ENCODE measurements at regions not wholly inside any gene's neighbourhood (a gene's known extent, or its start where the extent isn't known, plus 50 kb on each side); places are given as distances from the start of the nearest gene placed in this dataset.

- Histone ChIP-seq H3K9me3 (ENCODE audit: control insufficient read depth in 2 of 2, insufficient read depth in 1 of 2, low read depth in 1 of 2, low read length in 1 of 2) (peaks cover 0 to 22% of the 10 kb centered on the region in 2 donors), H3K4me3 (ENCODE audit: low read depth in 1 of 3, low read length in 3 of 3) (peak overlapping the region in 2 of 3 donors; percentile 36 to 42), H3K36me3 (ENCODE audit: control insufficient read depth in 3 of 3, insufficient read depth in 2 of 3, low read depth in 1 of 3, low read length in 3 of 3) (peaks cover 0 to 5% (median 0%) of the 10 kb centered on the region in 3 donors), H3K4me1 (ENCODE audit: control insufficient read depth in 3 of 3, insufficient read depth in 2 of 3, low read depth in 1 of 3, low read length in 2 of 3) (peaks cover 0 to 13% (median 0%) of the 10 kb centered on the region in 3 donors), H3K27ac (ENCODE audit: low read depth in 1 of 3, low read length in 2 of 3) (peak overlapping the region in 2 of 3 donors; percentile 45 to 84), H3K27me3 (ENCODE audit: control insufficient read depth in 3 of 3, insufficient read depth in 3 of 3, low read length in 3 of 3) (no peaks in the 10 kb centered on the region)
- DNase-seq (peak; percentile 79 to 92), FAIRE-seq (no peak)
- 26 to 57% (median 40%) methylated on average over 29 of the region's 29 CpGs for WGBS, 3 donors
Measured at GRCh38 chr7:156515911-156516790, 124.4 kb upstream of the RNF32 start.

- Histone ChIP-seq H3K9me3 (ENCODE audit: control insufficient read depth in 2 of 2, insufficient read depth in 1 of 2, low read depth in 1 of 2, low read length in 1 of 2) (peaks cover 0 to 29% of the 10 kb centered on the region in 2 donors), H3K27me3 (ENCODE audit: control insufficient read depth in 3 of 3, insufficient read depth in 3 of 3, low read length in 3 of 3) (no peaks in the 10 kb centered on the region), H3K4me3 (ENCODE audit: low read depth in 1 of 3, low read length in 3 of 3) (no peak overlapping the region), H3K4me1 (ENCODE audit: control insufficient read depth in 3 of 3, insufficient read depth in 2 of 3, low read depth in 1 of 3, low read length in 2 of 3) (peaks cover 0 to 13% (median 0%) of the 10 kb centered on the region in 3 donors), H3K27ac (ENCODE audit: low read depth in 1 of 3, low read length in 2 of 3) (peak overlapping the region in 1 of 3 donors; percentile 4), H3K36me3 (ENCODE audit: control insufficient read depth in 3 of 3, insufficient read depth in 2 of 3, low read depth in 1 of 3, low read length in 3 of 3) (peaks cover 0 to 5% (median 0%) of the 10 kb centered on the region in 3 donors)
- no peak for FAIRE-seq
- DNase-seq: peak in 1 of 2 donors; percentile 20
- WGBS, 3 donors: 78 to 83% (median 80%) methylated on average over 7 of the region's 7 CpGs
Measured at GRCh38 chr7:156514851-156515250, 125.7 kb upstream of the RNF32 start.

DNA sequence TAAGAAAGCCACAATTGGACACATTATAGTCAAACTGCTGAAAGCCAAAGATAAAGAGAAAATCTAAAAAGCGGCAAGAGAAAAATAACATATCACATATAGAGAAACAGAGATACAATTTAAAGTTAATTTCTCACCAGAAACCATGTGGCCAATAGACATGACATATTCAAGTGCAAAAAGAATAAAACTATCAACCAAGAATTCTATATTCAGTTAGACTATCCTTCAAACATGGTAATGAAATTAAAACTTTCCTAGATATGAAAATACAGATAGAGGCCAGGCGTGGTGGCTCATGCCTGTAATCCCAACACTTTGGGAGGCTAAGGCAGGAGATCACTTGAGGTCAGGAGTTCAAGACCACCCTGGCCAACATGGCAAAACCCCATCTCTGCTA lies 129.1 kb upstream of the RNF32 start:
- FAIRE-seq (no peak), DNase-seq (no peak)
- H3K27me3 ChIP-seq (ENCODE audit: control insufficient read depth in 3 of 3, insufficient read depth in 3 of 3, low read length in 3 of 3): no peaks in the 10 kb centered on the region
- H3K36me3 ChIP-seq (ENCODE audit: control insufficient read depth in 3 of 3, insufficient read depth in 2 of 3, low read depth in 1 of 3, low read length in 3 of 3): no peaks in the 10 kb centered on the region
- peaks cover 0 to 26% of the 10 kb centered on the region in 2 donors for H3K9me3 ChIP-seq (ENCODE audit: control insufficient read depth in 2 of 2, insufficient read depth in 1 of 2, low read depth in 1 of 2, low read length in 1 of 2)
- 87 to 92% (median 88%) methylated on average over 2 of the region's 2 CpGs for WGBS, 3 donors
- H3K4me1 ChIP-seq (ENCODE audit: control insufficient read depth in 3 of 3, insufficient read depth in 2 of 3, low read depth in 1 of 3, low read length in 2 of 3): peaks cover 0 to 8% (median 0%) of the 10 kb centered on the region in 3 donors
- no peak overlapping the region for H3K27ac ChIP-seq (ENCODE audit: low read depth in 1 of 3, low read length in 2 of 3)
- no peak overlapping the region for H3K4me3 ChIP-seq (ENCODE audit: low read depth in 1 of 3, low read length in 3 of 3)

DNA sequence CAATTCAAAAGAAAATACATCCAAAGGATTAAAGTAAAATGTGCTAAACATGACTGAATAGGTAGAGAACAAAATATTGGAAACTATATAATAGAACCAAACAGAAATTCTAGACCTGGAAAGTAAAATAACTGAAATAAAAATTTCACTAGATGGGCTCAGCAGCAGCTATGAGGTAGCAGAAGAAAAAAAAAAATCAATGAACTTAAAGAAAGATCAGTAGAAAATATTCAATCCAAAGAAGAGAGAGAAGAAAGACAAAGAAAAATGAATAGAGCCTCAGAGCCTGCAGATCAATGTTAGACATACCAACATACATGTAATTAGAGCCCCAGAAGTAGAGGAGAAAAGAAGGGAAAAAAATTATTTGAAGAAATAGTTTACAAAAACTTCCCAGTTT lies 129.6 kb upstream of the RNF32 start:
- Histone ChIP-seq H3K27me3 (ENCODE audit: control insufficient read depth in 3 of 3, insufficient read depth in 3 of 3, low read length in 3 of 3) (no peaks in the 10 kb centered on the region), H3K36me3 (ENCODE audit: control insufficient read depth in 3 of 3, insufficient read depth in 2 of 3, low read depth in 1 of 3, low read length in 3 of 3) (no peaks in the 10 kb centered on the region), H3K4me3 (ENCODE audit: low read depth in 1 of 3, low read length in 3 of 3) (no peak overlapping the region), H3K9me3 (ENCODE audit: control insufficient read depth in 2 of 2, insufficient read depth in 1 of 2, low read depth in 1 of 2, low read length in 1 of 2) (peaks cover 0 to 26% of the 10 kb centered on the region in 2 donors), H3K27ac (ENCODE audit: low read depth in 1 of 3, low read length in 2 of 3) (no peak overlapping the region), H3K4me1 (ENCODE audit: control insufficient read depth in 3 of 3, insufficient read depth in 2 of 3, low read depth in 1 of 3, low read length in 2 of 3) (peaks cover 0 to 7% (median 0%) of the 10 kb centered on the region in 3 donors)
- no peak for DNase-seq
- FAIRE-seq: no peak

DNA sequence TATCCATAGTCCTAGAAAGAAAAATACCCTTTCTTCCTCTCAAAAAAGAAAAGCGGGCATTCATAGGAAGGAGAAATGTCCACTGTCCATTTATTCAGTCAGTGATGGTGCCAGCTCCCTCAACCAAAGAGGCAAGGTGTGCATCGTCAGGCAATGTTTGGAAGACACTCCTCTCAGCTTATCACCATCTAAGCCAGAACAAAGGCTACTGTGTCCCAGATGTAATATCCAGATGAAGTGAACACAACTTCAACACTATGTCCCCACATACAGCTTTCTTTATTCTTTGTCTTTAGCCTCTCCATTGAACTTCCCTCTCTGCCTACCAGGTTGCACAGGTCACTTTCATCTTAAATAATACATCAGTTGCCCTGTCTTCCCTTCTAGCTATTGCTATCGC lies 131.4 kb upstream of the RNF32 start:
- WGBS, 3 donors: 86 to 88% (median 87%) methylated on average over 3 of the region's 3 CpGs

DNA sequence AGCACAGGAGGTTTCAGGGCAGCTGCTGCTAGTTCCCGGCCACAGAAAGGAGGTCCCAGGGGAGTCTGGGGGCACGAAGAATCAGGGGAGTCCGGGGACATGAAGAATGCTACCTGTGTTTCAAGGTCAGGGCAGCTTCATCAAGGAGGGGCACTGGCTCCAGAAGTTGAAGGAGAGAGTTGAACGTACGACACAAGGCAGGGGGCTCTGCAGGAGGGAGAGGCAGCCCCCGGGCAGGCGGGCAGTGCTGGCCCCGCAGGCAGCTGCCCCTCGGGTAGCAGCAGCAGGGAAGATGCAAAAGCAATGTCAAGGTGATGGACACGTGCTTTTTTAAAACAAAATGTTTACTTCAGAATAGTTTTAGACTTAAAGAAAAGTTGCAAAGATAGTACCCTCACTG lies 134.7 kb upstream of the RNF32 start:
- Histone ChIP-seq H3K9me3 (ENCODE audit: control insufficient read depth in 2 of 2, insufficient read depth in 1 of 2, low read depth in 1 of 2, low read length in 1 of 2) (peaks cover 0 to 17% of the 10 kb centered on the region in 2 donors), H3K27me3 (ENCODE audit: control insufficient read depth in 3 of 3, insufficient read depth in 3 of 3, low read length in 3 of 3) (no peaks in the 10 kb centered on the region), H3K36me3 (ENCODE audit: control insufficient read depth in 3 of 3, insufficient read depth in 2 of 3, low read depth in 1 of 3, low read length in 3 of 3) (no peaks in the 10 kb centered on the region), H3K4me1 (ENCODE audit: control insufficient read depth in 3 of 3, insufficient read depth in 2 of 3, low read depth in 1 of 3, low read length in 2 of 3) (no peaks in the 10 kb centered on the region), H3K4me3 (ENCODE audit: low read depth in 1 of 3, low read length in 3 of 3) (no peak overlapping the region), H3K27ac (ENCODE audit: low read depth in 1 of 3, low read length in 2 of 3) (no peak overlapping the region)
- DNase-seq (no peak), FAIRE-seq (no peak)
- 85 to 87% (median 86%) methylated on average over 10 of the region's 10 CpGs for WGBS, 3 donors

More for the DNA sequence above, 131.4 kb upstream of the RNF32 start:
- Histone ChIP-seq H3K27ac (ENCODE audit: low read depth in 1 of 3, low read length in 2 of 3) (no peak overlapping the region), H3K36me3 (ENCODE audit: control insufficient read depth in 3 of 3, insufficient read depth in 2 of 3, low read depth in 1 of 3, low read length in 3 of 3) (no peaks in the 10 kb centered on the region), H3K9me3 (ENCODE audit: control insufficient read depth in 2 of 2, insufficient read depth in 1 of 2, low read depth in 1 of 2, low read length in 1 of 2) (peaks cover 0 to 25% of the 10 kb centered on the region in 2 donors), H3K27me3 (ENCODE audit: control insufficient read depth in 3 of 3, insufficient read depth in 3 of 3, low read length in 3 of 3) (no peaks in the 10 kb centered on the region), H3K4me1 (ENCODE audit: control insufficient read depth in 3 of 3, insufficient read depth in 2 of 3, low read depth in 1 of 3, low read length in 2 of 3) (no peaks in the 10 kb centered on the region), H3K4me3 (ENCODE audit: low read depth in 1 of 3, low read length in 3 of 3) (no peak overlapping the region)
- DNase-seq (no peak), FAIRE-seq (no peak)

DNA sequence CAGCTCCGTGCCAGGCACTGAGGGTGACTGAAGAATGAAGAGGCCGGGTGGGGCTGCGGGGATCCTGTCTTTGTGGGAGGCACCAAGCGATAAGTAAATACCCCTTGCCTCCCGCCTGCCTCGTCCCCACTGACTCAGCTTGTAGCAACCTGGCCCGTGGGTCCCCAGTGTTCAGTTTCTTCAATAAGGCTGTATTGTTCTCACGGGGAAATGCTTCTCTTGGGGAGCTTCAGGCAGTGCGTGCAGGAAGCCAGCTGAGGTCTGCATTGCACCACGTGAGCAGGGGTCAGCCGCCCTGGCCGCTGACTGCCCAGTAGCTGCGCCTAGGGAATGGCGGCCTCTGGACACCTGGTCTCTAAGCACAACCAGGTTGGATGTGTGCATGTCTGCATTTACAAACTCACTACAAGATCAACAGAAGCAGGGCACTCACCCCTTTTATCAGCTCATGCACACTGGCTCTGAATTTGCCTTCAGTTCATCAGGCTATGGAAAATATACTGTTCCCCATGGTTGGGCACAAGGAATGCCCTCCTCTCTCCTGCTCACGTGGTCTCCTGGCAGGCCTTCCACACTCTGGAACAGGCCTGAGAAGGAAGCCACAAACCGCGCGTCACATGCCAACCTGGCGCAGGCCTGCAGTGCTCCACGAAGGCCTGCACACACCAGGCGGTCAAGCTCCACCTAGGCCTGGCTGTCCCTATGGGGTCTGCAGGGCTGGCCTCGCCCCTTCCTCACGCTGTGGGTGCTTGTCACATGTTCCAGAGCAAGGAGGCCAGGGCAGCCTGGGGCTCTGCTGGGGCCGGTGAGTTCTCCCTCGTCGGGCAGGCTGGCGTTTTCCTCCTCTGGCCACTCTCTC lies 135.7 kb upstream of the RNF32 start:
- Histone ChIP-seq H3K27me3 (ENCODE audit: control insufficient read depth in 3 of 3, insufficient read depth in 3 of 3, low read length in 3 of 3) (no peaks in the 10 kb centered on the region), H3K9me3 (ENCODE audit: control insufficient read depth in 2 of 2, insufficient read depth in 1 of 2, low read depth in 1 of 2, low read length in 1 of 2) (peaks cover 0 to 10% of the 10 kb centered on the region in 2 donors), H3K4me3 (ENCODE audit: low read depth in 1 of 3, low read length in 3 of 3) (no peak overlapping the region), H3K4me1 (ENCODE audit: control insufficient read depth in 3 of 3, insufficient read depth in 2 of 3, low read depth in 1 of 3, low read length in 2 of 3) (no peaks in the 10 kb centered on the region), H3K36me3 (ENCODE audit: control insufficient read depth in 3 of 3, insufficient read depth in 2 of 3, low read depth in 1 of 3, low read length in 3 of 3) (no peaks in the 10 kb centered on the region), H3K27ac (ENCODE audit: low read depth in 1 of 3, low read length in 2 of 3) (no peak overlapping the region)
- DNase-seq (no peak), FAIRE-seq (no peak)
- WGBS, 3 donors: 86 to 89% (median 87%) methylated on average over 27 of the region's 27 CpGs

DNA sequence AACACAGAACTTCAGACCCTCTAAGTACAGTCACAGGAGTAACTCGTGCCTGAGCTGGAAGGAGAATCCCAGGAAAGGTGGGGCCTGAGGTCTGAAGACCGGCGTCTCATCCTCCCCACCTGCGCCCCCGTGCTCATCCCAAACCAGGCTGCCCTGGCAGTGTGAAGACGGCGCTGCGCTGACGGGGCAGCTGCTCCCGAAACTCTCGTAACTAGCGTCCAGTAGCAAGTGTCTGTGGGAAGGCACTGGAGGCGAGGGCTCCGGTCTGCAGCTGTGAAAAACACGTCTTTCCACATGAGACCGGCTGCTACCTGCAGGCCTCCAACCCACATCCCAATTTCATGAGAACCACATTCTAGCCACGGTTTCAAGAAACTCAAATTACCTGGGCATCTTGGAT lies 136.6 kb upstream of the RNF32 start:
- H3K4me3 ChIP-seq (ENCODE audit: low read depth in 1 of 3, low read length in 3 of 3): no peak overlapping the region
- FAIRE-seq: no peak
- no peak overlapping the region for H3K27ac ChIP-seq (ENCODE audit: low read depth in 1 of 3, low read length in 2 of 3)
- WGBS, 3 donors: 88 to 93% (median 89%) methylated on average over 17 of the region's 17 CpGs
- H3K4me1 ChIP-seq (ENCODE audit: control insufficient read depth in 3 of 3, insufficient read depth in 2 of 3, low read depth in 1 of 3, low read length in 2 of 3): no peaks in the 10 kb centered on the region
- no peak for DNase-seq
- no peaks in the 10 kb centered on the region for H3K27me3 ChIP-seq (ENCODE audit: control insufficient read depth in 3 of 3, insufficient read depth in 3 of 3, low read length in 3 of 3)
- no peaks in the 10 kb centered on the region for H3K36me3 ChIP-seq (ENCODE audit: control insufficient read depth in 3 of 3, insufficient read depth in 2 of 3, low read depth in 1 of 3, low read length in 3 of 3)
- H3K9me3 ChIP-seq (ENCODE audit: control insufficient read depth in 2 of 2, insufficient read depth in 1 of 2, low read depth in 1 of 2, low read length in 1 of 2): peaks cover 0 to 2% of the 10 kb centered on the region in 2 donors
